H1 (cell line): ENCODE measurements at regions not wholly inside any gene's neighbourhood (a gene's known extent, or its start where the extent isn't known, plus 50 kb on each side); places are given as distances from the start of the nearest gene placed in this dataset.

Experiments used
- E2F6 ChIP-seq: IDR thresholded peaks from 2 replicates; pipeline ENCODE4 v1.6.1; 2012; ENCODE audit warnings: inconsistent platforms
- EZH2 ChIP-seq: fragments of 200-600 bp; sonication (generic); IDR thresholded peaks from 2 replicates; pipeline ENCODE4 v1.7.1; 2012; ENCODE audit warnings: low read depth, mild to moderate bottlenecking, moderate library complexity, low read length, inconsistent platforms; ENCODE audit not compliant: severe bottlenecking
- FOSL1 ChIP-seq: IDR thresholded peaks from 2 replicates; pipeline ENCODE4 v1.6.1; 2011; ENCODE audit warnings: mild to moderate bottlenecking, low read depth, low read length, moderate library complexity; ENCODE audit not compliant: insufficient read depth
- GABPA ChIP-seq: IDR thresholded peaks from 2 replicates; pipeline ENCODE4 v1.6.1; 2011; ENCODE audit warnings: mild to moderate bottlenecking, low read length, moderate library complexity, borderline replicate concordance; ENCODE audit not compliant: insufficient read depth
- KDM4A ChIP-seq: IDR thresholded peaks from one replicate; pipeline ENCODE4 v1.7.1; 2012; ENCODE audit warnings: low read depth, mild to moderate bottlenecking, moderate library complexity, low read length, inconsistent platforms; ENCODE audit not compliant: severe bottlenecking
- RAD21 ChIP-seq, 2 experiments: IDR thresholded peaks in 1 of 2; conservative IDR thresholded peaks in 1 of 2; 2 replicates each; pipeline ENCODE4 v1.6.1; 2011; ENCODE audit warnings: low read depth in 2 of 2, low read length in 2 of 2, improper control_type of control experiment in 1 of 2, inconsistent platforms in 1 of 2, mild to moderate bottlenecking in 1 of 2, moderate library complexity in 1 of 2
- SRF ChIP-seq: IDR thresholded peaks from 2 replicates; pipeline ENCODE4 v1.6.1; 2011; ENCODE audit warnings: mild to moderate bottlenecking, low read depth, low read length, moderate library complexity
- TBP ChIP-seq: IDR thresholded peaks from 2 replicates; pipeline ENCODE4 v1.6.1; 2011; ENCODE audit warnings: low read depth, low read length, improper control_type of control experiment
- TF ChIP-seq, protein P1 (sequence below), 3 experiments: IDR thresholded peaks; 1 replicate in 2 of 3; 2 replicates in 1 of 3; pipeline versions ENCODE4 v1.5.1 to v1.6.1; 2011; ENCODE audit warnings: low read length in 3 of 3, mild to moderate bottlenecking in 3 of 3, inconsistent platforms in 2 of 3, low read depth in 1 of 3, moderate library complexity in 1 of 3; ENCODE audit not compliant: insufficient read depth in 1 of 3; ENCODE audit errors: control extremely low read depth in 1 of 3

DNA sequence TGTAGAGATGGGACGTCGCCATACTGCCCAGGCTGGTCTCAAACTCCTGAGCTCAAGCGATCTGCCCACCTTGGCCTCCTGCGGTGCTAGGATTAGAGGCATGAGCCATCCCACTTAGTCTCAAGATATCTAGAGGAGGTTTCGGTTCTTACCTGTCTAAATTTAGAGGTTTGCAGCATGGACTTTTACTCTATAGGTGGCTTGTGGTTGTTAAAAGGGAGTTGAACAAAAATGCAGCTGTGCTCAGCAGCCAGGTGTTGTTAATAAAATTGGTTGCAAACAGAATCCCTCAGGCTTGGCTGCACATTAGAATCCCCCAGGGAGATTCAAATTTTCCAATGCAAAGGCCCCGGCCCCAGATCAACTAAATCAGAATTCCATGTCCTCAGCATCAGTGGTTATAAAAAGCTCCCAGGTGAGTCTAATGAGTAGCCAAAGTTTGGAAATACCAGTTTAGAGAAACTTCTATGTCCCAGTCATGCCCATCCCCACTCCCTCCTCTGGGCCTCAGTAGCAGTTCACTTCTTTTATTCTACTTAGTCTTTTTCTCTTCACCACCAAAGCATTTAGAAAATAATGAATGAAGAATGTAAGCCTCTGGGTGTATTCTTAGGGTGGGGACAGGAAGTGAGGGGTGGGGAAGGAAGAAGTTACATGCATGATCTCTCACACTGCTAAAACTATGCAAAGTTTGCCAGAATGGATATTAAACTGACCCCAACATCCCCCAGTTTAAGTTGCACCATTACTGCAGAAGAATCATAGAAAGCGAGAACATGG, 471.0 kb downstream of the COG6 start (continued):
- no peak for TF ChIP-seq TBP
- no peak for TF ChIP-seq SRF
- no peak for TF ChIP-seq RAD21 (IDR thresholded peaks at IDR 0.05 in 1 of 2, conservative IDR thresholded peaks at IDR 0.05 in 1 of 2; ENCODE audit: low read depth in 2 of 2, low read length in 2 of 2)
- TF ChIP-seq FOSL1, result no peak
- TF ChIP-seq, protein P1, sequence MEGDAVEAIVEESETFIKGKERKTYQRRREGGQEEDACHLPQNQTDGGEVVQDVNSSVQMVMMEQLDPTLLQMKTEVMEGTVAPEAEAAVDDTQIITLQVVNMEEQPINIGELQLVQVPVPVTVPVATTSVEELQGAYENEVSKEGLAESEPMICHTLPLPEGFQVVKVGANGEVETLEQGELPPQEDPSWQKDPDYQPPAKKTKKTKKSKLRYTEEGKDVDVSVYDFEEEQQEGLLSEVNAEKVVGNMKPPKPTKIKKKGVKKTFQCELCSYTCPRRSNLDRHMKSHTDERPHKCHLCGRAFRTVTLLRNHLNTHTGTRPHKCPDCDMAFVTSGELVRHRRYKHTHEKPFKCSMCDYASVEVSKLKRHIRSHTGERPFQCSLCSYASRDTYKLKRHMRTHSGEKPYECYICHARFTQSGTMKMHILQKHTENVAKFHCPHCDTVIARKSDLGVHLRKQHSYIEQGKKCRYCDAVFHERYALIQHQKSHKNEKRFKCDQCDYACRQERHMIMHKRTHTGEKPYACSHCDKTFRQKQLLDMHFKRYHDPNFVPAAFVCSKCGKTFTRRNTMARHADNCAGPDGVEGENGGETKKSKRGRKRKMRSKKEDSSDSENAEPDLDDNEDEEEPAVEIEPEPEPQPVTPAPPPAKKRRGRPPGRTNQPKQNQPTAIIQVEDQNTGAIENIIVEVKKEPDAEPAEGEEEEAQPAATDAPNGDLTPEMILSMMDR (IDR thresholded peaks at IDR 0.05; ENCODE audit: control extremely low read depth in 1 of 3, insufficient read depth in 1 of 3, low read depth in 1 of 3, low read length in 3 of 3), result no peak
- TF ChIP-seq GABPA, result no peak
- TF ChIP-seq EZH2, result no peak
- no peak for TF ChIP-seq KDM4A
- TF ChIP-seq E2F6, result no peak
